NCI-H1417 (cell line): ENCODE measurements at regions not wholly inside any gene's neighbourhood (a gene's known extent, or its start where the extent isn't known, plus 50 kb on each side); places are given as distances from the start of the nearest gene placed in this dataset.
"Not testable (repeated sequence)": the region's sequence is repeated elsewhere in the genome, so short reads cannot be mapped to it uniquely, and the experiment has no call there.

ENCODE experiments used
- DNase-seq, 3 experiments: peaks; one replicate each; lab custom pipeline; 2025; lab: John Stamatoyannopoulos, UW

DNA sequence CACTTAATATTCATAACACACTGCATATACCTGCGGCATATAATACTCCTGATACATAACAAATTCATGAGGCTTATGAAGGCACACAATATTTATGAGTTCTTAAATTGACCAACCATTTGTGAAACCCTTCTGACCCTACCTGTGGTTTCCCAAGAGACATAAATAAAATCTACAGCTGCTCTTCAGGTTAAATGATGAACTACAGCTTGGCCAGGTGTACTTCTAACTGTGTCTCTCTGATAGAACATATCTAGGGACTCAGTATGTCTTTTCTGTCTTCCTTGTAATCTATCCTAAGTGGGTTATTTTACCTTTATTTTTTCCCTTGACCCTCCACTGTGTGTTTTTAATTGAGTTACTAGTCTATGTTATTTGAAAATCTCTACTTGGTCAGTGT lies 189.9 kb upstream of the UFM1 start:
- DNase-seq: no peak

DNA sequence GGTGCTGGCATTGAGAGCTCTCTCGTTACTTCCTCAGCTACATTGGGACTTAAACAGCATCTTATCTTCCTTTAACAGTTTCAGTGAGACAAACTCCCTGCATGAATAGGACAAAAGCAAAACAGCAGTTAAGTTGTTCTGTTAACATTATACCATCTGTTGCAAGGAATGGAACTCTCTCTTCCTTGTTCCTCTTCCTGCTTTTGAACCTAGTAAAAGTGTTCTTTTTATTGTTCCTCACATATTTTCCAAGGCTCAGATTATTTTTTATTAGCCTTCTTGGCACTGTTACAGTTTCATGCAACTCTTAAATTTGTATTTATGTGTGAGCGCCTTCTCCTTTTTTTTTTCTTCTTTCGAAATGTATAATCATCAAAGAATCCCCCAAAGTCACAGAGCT lies 202.6 kb upstream of the UFM1 start:
- DNase-seq: no peak

DNA sequence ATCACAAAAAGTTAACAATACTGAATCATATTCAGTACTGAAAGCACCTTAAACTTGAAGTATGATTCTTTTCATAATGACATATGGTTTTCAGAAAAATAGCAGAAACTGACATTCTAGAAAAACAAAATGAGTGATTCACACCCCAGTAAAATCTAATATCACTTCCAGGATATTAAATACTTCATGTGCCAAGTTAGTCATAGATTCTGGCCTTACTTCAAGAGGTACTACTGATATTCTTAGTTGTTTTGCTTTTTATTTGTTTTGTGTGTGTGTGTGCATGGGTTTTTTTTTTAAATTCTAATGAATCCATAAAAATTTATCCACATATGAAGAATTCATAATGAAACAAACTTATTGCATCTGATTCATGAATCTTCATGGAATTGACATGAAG lies 207.9 kb upstream of the UFM1 start:
- DNase-seq: no peak

DNA sequence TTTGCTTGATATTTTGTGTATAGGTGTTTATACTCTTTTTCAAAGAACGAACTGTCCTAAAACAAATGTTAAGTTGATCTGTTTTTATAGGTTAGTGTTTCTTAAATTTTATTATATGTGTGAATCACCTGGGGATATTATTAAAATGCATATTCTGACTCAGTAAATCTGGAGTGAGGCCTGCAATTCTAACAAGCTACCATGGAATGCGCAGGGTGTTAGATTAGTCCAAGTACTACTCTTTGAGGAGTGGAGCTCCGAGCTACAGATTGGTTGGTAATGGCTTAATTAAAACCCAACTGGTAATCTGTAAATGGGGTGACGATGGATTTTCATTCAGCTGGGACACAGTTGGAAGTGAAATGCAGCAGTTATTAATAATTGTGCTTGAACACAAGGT lies 214.1 kb upstream of the UFM1 start:
- DNase-seq: no peak

DNA sequence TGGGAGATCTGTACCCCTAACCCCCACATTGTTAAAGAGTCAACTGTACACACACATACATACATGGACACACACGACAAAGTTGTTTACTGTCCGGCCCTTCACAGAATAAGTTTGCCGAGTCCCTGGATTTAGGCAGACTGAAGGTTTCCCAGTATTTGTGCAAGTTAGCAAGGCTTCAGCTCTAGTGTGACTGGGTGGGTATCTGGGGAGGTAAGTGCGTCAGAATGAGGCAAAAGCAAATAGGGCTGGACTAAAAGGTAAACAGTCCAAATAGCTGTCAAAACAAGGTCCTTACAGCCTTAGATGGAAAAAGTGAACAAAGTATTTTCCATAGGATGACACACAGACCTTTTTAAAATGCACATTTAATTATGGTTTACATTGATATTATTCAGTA lies 228.4 kb upstream of the UFM1 start:
- no peak for DNase-seq

DNA sequence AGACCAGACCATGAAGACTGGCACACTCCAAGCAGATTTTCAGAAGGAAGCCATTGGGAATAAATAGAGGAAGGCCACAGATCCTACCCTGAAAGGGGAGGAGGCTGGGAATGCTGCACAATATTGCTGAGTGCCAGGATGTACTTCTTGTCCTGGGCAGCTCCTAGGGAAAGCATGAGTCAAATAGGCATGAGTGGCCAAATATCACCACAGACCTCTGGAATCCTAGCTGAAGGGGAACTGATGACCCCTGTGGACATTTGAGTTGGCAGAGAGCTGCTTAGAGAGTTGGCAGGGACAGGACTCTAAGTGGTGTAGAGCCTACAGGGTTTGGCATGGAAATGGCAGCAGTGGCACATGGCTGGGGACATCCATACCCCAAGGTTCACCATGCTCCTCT lies 234.3 kb upstream of the TRPC4 start:
- DNase-seq: no peak

DNA sequence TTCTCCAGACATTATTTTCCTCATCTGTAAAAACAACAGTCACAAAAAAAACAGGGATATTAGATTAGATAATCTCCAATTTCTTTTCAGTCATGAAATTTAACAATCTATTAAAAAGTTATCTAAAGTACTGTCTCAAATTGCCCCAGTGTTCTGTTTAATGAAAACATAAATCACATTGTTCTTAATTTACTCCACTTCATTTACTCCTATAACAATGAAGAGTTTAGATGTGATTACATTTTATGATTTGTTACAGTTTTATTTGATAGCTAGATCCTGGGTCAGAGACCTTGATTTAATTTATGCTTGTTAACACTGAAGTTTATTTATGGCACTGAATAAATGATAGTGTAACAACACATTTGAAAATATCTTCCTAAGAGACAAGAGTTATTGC lies 230.2 kb upstream of the TRPC4 start:
- no peak for DNase-seq

DNA sequence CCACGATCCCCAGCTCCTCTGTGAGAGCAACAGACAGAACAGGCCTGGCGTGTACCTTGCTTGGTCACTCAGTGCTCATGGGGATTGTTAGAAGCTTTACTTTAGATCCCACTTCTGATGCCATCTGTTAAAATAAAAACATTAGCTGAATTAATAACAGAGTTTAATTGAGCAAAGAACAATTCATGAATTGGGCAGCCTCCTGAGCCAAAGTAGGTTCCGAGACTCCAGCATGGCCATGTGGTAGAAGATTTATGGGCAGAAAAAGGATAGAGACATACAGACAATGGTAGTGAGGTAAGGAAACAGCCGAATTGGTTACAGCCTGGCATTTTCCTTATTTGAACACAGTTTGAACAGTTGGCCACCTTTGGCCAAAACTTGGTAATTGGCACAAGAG lies 223.9 kb upstream of the TRPC4 start:
- DNase-seq: no peak

DNA sequence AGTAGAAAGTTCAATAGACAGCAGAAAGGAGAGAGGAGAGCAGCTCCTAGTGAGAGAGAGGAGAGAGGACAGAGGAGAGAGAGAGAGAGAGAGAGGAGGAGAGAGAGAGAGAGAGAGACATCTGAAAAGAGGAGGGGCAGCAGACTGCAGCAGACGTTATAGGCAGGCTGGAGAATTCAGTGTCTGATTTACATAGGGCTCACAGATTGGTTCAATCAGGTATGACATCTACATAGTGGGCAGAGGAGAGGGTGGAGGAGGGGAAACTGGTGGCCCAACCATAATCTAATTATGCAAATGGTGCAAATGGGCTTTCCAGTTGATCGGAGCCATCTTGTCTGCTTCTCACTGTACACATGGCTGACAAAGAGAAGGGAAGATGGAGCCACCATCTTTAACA lies 221.3 kb upstream of the TRPC4 start:
- DNase-seq: no peak

DNA sequence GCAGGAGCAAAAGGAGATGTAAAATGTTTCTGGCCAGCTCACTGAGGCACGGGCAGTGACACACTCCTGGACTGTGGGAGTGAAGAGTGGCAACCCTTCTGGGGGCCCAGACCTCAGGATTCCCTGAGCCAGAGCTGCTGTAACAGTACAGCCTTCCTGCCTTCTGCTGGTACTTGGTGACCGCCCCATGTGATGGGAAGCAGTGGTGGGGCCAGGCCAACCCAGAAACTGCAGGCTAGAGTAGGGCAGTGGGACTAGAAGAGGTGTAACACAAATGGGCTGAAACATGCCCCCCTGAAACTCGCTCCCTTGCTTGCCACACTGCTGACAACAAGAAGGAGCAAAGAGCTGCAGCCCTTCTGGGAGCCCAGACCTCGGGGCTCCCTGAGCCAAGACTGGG lies 217.1 kb upstream of the TRPC4 start:
- no peak for DNase-seq

DNA sequence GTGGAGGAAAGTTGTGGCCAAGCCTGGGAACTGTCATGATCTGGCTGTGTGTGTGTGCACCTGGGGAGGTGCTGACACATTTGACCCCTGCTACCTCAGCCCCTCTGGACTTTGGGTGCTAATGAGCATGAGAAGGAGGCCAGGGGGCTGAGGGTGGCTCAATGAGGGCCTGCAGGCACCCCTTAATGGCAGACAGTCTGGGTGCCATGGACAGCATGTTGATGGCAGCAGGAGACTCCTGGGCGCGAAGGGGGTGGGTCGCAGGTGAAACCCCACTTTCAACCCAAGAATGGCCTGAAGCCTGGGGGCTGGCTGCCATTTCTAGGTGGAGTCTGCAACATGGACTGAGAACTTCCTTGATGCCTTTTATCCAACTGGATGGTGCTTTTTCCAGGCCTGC lies 216.4 kb upstream of the TRPC4 start:
- DNase-seq: no peak

DNA sequence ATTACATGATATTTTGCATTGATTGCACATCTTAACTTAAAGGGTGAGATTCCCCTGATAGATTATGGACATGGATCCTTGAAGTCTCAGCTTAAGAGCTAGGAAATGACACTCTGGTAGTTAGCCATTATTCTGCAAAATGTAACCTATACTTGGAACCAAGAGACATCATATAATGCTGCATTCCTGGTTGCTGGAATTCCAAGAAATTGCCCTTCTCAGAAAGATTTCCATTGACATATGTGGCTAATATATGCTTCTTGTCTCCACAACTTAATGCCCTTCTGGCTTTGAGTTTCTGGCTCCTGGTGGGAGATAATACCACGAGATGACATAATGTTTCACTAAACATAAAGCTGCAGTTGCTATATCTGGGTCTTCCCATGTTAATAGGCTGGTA lies 204.4 kb upstream of the TRPC4 start:
- no peak for DNase-seq

DNA sequence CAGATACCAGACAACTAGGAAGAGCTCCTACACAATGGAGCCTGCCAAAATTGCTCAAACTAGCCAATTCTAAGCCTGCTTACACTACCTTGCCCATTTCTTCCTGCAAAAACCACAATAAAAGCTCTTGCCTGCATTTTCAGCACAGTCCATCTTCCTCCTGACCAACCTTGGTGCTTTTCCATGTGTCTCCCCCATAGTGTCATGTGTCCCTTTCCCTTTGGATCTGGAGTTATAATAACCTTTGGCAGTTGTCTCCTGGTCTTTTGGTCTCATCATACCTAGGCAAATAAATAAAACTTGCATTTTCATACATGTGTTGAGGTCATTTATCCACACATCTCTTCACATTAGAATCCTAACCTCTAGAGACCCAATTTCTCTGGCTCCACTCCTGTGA lies 203.1 kb upstream of the TRPC4 start:
- no peak for DNase-seq

DNA sequence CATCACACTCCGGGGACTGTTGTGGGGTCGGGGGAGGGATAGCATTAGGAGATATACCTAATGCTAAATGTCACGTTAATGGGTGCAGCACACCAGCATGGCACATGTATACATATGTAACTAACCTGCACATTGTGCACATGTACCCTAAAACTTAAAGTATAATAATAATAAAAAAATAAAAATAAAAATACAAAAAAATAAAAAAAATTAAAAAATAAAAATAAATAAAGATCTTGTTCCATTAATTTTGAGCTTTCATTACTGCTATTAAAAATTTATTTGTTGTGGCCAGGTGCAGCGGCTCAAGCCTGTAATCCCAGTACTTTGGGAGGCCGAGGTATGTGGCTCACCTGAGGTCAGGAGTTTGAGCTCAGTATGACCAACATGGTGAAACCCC lies 201.8 kb upstream of the TRPC4 start:
- DNase-seq: not testable (repeated sequence)

DNA sequence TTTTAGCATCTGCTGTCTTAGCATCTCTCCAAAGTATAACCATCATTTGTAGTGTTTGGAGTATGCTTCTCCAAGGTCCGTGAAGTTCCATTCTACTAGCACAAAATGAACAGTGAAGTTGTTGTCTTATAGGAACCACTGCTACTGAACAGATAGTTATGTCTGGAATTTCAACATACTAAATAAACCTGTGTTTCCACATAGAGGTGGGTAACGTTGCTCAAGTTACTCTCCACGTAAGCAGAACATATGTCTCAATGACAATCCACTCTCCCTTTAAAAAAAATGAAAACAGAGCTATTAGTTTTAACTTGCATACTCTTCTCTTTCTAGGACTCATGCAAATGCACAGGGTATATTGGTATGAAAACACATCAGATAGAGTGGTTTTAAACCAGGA lies 184.3 kb upstream of the TRPC4 start:
- no peak for DNase-seq

DNA sequence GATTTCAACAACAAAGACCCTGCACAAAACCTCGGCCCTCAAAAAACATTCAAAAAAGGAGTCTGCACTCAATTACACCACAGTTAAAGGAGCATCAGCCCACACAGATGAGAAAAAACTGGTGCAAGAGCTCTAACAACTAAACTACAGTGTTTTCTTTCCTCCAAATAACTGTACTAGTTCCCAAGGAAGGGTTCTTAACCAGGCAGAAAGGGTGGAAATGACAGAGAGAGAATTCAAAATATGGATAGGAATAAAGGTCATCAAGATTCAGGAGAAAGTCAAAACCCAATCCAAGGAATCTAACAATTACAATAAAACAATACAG lies 176.4 kb upstream of the TRPC4 start:
- DNase-seq: no peak

DNA sequence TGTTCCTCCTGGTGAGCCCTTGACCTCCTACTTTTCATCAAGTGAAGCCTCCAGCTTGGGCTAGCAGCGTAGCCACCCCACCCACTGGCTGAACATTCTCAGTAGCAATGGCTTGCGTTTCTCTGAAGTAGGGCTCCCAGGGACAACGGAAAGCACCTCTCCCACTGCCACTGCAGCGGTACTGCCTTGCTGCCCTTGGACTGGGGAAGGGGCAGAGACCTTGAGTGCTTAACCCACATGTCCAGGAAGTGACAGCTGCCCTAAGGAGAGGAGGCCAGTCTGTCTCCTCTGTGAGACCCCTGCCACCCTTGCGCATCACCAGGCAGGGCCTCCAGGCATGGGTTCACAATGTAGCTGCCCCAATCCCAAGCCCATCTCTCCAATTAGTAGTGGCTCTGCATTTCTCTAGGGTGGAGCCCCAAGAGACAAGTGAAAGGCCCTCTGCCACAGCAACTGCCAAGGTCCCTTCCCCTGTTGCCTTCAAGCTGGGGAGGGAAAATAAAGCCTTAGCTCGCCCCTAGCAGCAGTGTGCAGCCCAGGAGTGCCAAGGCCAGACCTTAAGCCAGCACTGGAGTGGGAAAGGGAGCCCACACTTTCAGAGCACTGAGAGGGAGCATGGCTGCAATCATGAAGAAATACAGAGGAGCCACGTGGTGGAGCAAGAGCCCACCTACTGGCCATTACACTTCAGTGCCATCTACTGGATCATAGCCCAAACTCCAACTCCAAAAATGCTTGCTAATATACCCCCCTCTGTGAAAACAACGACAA lies 175.9 kb upstream of the TRPC4 start:
- DNase-seq: peak; percentile 3 to 29 (median 13)

DNA sequence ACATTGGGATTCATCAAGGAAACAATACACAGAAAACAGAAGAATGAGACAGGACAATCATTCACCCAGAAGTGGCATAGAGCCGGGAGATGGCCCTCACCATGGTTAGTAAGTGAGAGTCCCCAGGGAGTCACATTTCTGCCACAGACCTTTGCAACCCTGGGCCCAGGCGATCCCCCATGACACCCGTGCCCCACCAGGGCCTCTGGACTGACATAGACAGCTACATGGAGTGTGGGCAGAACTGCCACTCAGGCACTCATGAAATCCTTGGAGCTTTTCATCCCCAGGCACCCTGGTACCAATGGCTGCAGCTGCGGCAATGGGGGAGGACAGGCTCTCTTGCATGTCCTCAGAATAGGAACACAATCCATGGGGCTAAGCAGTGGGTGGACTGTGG lies 174.5 kb upstream of the TRPC4 start:
- DNase-seq: no peak

DNA sequence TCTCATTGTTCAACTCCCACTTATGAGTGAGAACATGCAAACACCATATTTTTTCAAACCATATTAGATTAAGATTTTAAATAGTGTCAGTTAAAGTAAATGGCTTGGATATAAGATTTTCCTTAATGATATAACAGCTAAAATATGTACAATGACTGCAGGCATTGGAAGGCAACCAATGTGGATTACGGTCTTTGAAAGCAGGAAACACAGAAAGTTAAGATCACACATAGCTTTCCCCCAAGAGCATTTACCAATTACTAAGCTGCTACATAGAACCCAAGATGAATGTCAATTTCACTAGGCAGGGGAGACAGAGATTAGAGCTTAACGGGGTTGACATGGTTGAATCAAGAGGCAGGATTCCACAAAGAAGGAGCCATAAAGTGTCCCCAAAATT lies 173.2 kb upstream of the TRPC4 start:
- DNase-seq: no peak

DNA sequence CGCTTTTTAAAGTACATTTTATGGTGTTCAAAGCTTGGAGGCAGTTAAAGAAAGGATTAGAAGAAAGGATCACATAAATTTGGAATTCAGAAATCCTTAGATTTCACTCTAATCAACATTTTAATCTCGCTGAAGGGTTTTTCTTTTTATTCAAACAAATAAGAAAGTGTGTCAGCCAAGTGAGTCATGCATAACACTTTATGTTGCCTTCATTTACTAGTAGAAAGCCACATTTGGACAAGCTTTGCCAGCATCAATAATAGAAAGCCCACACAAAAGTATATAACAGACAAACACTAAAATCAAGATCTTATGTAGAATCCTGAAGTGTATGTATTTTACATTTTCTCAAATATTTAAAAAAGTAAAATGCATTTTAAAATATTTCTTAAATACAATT lies 154.9 kb upstream of the TRPC4 start:
- DNase-seq: no peak

DNA sequence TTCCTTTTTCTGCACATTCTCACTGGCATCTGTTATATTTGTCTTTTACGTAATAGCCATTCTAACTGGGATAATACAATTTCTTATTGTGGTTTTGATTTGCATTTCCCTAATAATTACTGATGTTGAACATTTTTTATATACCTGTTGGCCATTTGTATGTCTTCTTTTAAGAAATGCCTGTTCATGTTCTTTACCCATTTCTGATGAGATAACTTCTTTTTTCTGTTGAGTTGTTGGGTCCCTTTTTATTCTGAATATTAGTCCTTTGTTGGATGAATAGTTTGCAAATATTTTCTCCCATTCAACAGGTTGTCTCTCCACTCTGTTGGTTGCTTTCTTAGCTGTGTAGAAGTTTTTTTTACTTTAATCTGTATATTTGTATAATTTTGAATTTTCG lies 147.7 kb upstream of the TRPC4 start:
- DNase-seq: no peak

DNA sequence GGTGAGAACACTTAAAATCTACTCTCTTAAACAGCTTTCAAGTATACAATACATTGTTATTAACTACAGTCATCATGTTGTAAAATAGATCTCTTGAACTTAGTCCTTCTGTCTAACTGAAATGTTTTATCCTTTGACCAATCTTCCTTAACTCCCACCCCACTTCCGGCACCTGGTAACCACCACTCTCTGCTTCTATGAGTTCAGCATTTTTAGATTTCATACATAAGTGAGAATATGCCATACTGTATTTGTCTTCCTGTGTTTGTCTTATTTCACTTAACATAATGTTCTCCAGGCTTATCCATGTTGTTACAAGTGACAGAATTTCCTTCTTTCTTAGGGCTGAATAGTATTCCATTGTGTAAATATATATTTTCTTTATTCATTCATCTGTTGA lies 144.1 kb upstream of the TRPC4 start:
- DNase-seq: no peak

DNA sequence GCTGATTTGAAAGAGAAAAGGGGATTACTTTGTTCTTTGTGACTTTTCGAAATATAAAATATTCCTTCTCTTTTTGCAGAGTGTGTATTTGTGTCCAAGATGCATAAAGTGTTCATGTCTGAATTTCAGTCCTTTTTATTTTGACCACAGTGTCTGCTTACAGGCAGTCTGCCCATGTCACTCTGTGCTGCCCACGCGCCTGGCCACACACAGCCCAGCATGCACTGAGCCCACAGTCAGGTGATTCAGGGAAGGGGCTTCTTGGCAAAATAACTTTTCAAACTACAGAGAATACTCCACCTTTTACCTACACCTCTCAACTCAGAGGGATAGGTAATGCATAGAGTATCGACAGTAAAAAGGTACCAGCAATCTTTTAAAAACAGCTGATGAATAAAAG lies 142.5 kb upstream of the TRPC4 start:
- no peak for DNase-seq

DNA sequence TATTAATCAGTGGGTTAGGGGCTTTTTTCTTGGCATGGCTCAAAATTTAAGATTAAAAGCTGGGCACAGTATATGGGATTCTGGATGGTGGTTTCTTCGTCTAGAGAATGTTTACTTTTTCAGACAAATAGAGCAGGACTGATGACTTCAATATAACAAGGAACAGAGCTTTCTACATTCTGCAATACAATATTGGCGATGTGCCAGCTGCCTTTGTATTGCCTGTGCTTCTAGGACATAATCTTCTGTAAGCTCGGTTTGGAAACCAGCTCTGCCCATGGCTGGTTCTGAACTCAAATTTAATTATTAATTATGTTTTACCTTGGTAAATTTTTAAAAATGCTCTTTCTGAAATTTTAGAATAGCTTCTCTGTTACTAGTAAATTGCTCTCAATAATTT lies 139.1 kb upstream of the TRPC4 start:
- DNase-seq: peak in 2 of 3 experiments; percentile 37 to 78

DNA sequence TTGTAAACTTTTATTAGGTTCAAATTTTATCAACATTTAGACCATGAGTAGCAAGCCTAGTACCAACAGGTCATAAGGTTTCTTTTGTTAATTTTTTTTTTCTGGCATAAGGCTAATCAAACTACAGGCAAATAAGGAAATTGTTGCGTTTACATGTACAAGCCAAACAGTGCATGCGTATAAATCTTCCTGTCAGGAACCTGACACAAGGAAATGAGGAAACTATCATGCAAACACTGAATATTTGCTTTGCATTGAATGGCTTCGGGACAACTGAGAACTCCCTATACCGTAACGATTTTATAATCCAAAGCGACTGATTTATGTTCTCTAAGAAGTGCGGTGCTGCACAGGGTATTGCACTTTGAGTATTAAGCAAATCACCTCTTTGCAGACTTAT lies 133.0 kb upstream of the TRPC4 start:
- peak; percentile 14 to 85 (median 41) for DNase-seq
